IMR-90 (cell line): ENCODE measurements at regions not wholly inside any gene's neighbourhood (a gene's known extent, or its start where the extent isn't known, plus 50 kb on each side); places are given as distances from the start of the nearest gene placed in this dataset.
A peak's percentile ranks its signal among the peaks of the same experiment; 100 is the strongest.

Experiments
- ATAC-seq: fragments of 200-7000 bp; cut with Tn5 transposase; 2 replicates; pipeline ENCODE4 v1.9.1; 2020; ENCODE audit warnings: low read depth, mild to moderate bottlenecking, moderate library complexity
- BruUV-seq: library from RNA; stranded (reverse); fragments of 400-500 nt; replicated peaks from 2 replicates; lab custom pipeline; 2021; lab: Mats Ljungman, UMichigan
- CTCF ChIA-PET: fragments of 300-600 bp; formaldehyde crosslinking; extraction: SDS; loops from one replicate; lab custom pipeline; 2021; ENCODE audit warnings: antibody characterized with exemption; lab: Yijun Ruan, JAX
- POLR2A ChIA-PET: fragments of 300-600 bp; sonication (Branson Sonifier 250); formaldehyde crosslinking; loops from one replicate; lab custom pipeline; 2022; ENCODE audit warnings: antibody characterized with exemption; ENCODE audit not compliant: unreplicated experiment; lab: Charles Lee
- DNase-seq: peaks from one replicate; pipeline ENCODE4 v3.0.0; 2013
- H2AFZ ChIP-seq: replicated peaks from 2 replicates; pipeline ENCODE3; 2013; ENCODE audit warnings: low read length, mild to moderate bottlenecking; ENCODE audit not compliant: poor library complexity
- H2AK5ac ChIP-seq: 2 replicates; pipeline ENCODE4 v1.6.1; 2013; ENCODE audit warnings: low read depth, low read length, inconsistent platforms
- H2AK9ac ChIP-seq: replicated peaks from 2 replicates; pipeline ENCODE3; 2013; ENCODE audit warnings: mild to moderate bottlenecking, low read depth, low read length, moderate library complexity; ENCODE audit not compliant: poor library complexity
- H2BK120ac ChIP-seq: 2 replicates; pipeline ENCODE4 v1.6.1; 2013; ENCODE audit warnings: low read depth, low read length, inconsistent platforms
- H2BK15ac ChIP-seq: 3 replicates; pipeline ENCODE4 v1.6.1; 2013; ENCODE audit warnings: low read depth, low read length, inconsistent platforms
- H2BK20ac ChIP-seq: 2 replicates; pipeline ENCODE4 v1.6.1; 2013; ENCODE audit warnings: low read depth, mild to moderate bottlenecking, inconsistent platforms, low read length, moderate library complexity
- H2BK5ac ChIP-seq: 2 replicates; pipeline ENCODE4 v1.6.1; 2013; ENCODE audit warnings: mild to moderate bottlenecking, low read depth, low read length, inconsistent platforms; ENCODE audit not compliant: poor library complexity, severe bottlenecking
- H3K14ac ChIP-seq: replicated peaks from 2 replicates; pipeline ENCODE4 v1.6.1; 2013; ENCODE audit warnings: low read depth, low read length, inconsistent platforms
- H3K18ac ChIP-seq: 2 replicates; pipeline ENCODE4 v1.6.1; 2013; ENCODE audit warnings: low read depth, low read length, control low read depth
- H3K23ac ChIP-seq: 2 replicates; pipeline ENCODE4 v1.6.1; 2013; ENCODE audit warnings: low read depth, low read length, inconsistent platforms
- H3K27ac ChIP-seq: 2 replicates; pipeline ENCODE4 v1.5.1; 2013; ENCODE audit warnings: mild to moderate bottlenecking, control low read depth, low read length; ENCODE audit not compliant: insufficient read depth
- H3K27me3 ChIP-seq: 2 replicates; pipeline ENCODE4 v1.6.1; 2013; ENCODE audit warnings: low read length; ENCODE audit not compliant: control insufficient read depth, insufficient read depth
- H3K36me3 ChIP-seq: 2 replicates; pipeline ENCODE4 v1.6.1; 2013; ENCODE audit warnings: low read length, mixed read lengths; ENCODE audit not compliant: control insufficient read depth, insufficient read depth
- H3K4ac ChIP-seq: 2 replicates; pipeline ENCODE4 v1.6.1; 2013; ENCODE audit warnings: low read depth, low read length, inconsistent platforms
- H3K4me1 ChIP-seq: 2 replicates; pipeline ENCODE4 v1.6.1; 2013; ENCODE audit warnings: low read length, mixed read lengths; ENCODE audit not compliant: control insufficient read depth, insufficient read depth
- H3K4me2 ChIP-seq: 2 replicates; pipeline ENCODE4 v1.6.1; 2013; ENCODE audit warnings: low read depth, mild to moderate bottlenecking, control low read depth, low read length, moderate library complexity
- H3K4me3 ChIP-seq: 2 replicates; pipeline ENCODE4 v1.5.1; 2013; ENCODE audit warnings: low read depth, mild to moderate bottlenecking, control low read depth, low read length, moderate library complexity; ENCODE audit not compliant: insufficient read depth
- H3K56ac ChIP-seq: 2 replicates; pipeline ENCODE4 v1.6.1; 2013; ENCODE audit warnings: low read length, inconsistent platforms; ENCODE audit not compliant: insufficient read depth; ENCODE audit errors: extremely low read depth
- H3K79me1 ChIP-seq, 2 experiments: 2 replicates each; pipeline ENCODE4 v1.6.1; 2013; ENCODE audit warnings: low read length in 2 of 2, inconsistent platforms in 1 of 2, low read depth in 1 of 2
- H3K9ac ChIP-seq: 2 replicates; pipeline ENCODE4 v1.6.1; 2013; ENCODE audit warnings: low read depth, low read length, control low read depth
- H3K9me1 ChIP-seq: 2 replicates; pipeline ENCODE4 v1.6.1; 2013; ENCODE audit warnings: low read length, inconsistent platforms; ENCODE audit not compliant: insufficient read depth
- H3K9me3 ChIP-seq: 2 replicates; pipeline ENCODE4 v1.6.1; 2013; ENCODE audit warnings: low read length; ENCODE audit not compliant: control insufficient read depth, insufficient read depth
- H4K20me1 ChIP-seq: 2 replicates; pipeline ENCODE4 v1.6.1; 2013; ENCODE audit warnings: low read length, inconsistent platforms; ENCODE audit not compliant: insufficient read depth
- H4K5ac ChIP-seq: 2 replicates; pipeline ENCODE4 v1.6.1; 2013; ENCODE audit warnings: mild to moderate bottlenecking, low read depth, low read length, control low read depth
- H4K8ac ChIP-seq, 2 experiments: 2 replicates each; pipeline ENCODE4 v1.6.1; 2013; ENCODE audit warnings: low read depth in 2 of 2, low read length in 2 of 2, control low read depth in 1 of 2, inconsistent platforms in 1 of 2
- H4K91ac ChIP-seq: 2 replicates; pipeline ENCODE4 v1.6.1; 2013; ENCODE audit warnings: low read depth, low read length, inconsistent platforms; ENCODE audit not compliant: insufficient read depth
- CEBPB ChIP-seq: IDR thresholded peaks from 2 replicates; pipeline ENCODE4 v1.6.1; 2012; ENCODE audit warnings: low read depth, low read length, improper control_type of control experiment
- FOS ChIP-seq: fragments of 150-350 bp; IDR thresholded peaks from 2 replicates; pipeline ENCODE4 v1.6.1; 2016; ENCODE audit warnings: low read depth, low read length
- MAZ ChIP-seq: IDR thresholded peaks from 2 replicates; pipeline ENCODE4 v1.6.1; 2012; ENCODE audit warnings: low read depth, mild to moderate bottlenecking, low read length, improper control_type of control experiment, moderate library complexity, borderline replicate concordance
- RAD21 ChIP-seq: IDR thresholded peaks from 2 replicates; pipeline ENCODE4 v1.6.1; 2012; ENCODE audit warnings: low read length, improper control_type of control experiment
- dilution Hi-C: fragments of 300-500 bp; cut with HindIII; formaldehyde crosslinking; loops from one replicate; pipeline ENCODE4 v1.14.3; 2018; ENCODE audit warnings: low sequenced_read_pairs; ENCODE audit not compliant: unreplicated experiment
- in situ Hi-C: fragments of 300-500 bp; cut with MboI; formaldehyde crosslinking; loops from 3 replicates; pipeline ENCODE4 v1.14.3; 2019; ENCODE audit warnings: low sequenced_read_pairs, inconsistent platforms, mixed read lengths
- intact Hi-C: fragments of 100-400 bp; cut with micrococcal nuclease; formaldehyde crosslinking; loops from 2 replicates; pipeline ENCODE4 v1.10.0; 2022

DNA sequence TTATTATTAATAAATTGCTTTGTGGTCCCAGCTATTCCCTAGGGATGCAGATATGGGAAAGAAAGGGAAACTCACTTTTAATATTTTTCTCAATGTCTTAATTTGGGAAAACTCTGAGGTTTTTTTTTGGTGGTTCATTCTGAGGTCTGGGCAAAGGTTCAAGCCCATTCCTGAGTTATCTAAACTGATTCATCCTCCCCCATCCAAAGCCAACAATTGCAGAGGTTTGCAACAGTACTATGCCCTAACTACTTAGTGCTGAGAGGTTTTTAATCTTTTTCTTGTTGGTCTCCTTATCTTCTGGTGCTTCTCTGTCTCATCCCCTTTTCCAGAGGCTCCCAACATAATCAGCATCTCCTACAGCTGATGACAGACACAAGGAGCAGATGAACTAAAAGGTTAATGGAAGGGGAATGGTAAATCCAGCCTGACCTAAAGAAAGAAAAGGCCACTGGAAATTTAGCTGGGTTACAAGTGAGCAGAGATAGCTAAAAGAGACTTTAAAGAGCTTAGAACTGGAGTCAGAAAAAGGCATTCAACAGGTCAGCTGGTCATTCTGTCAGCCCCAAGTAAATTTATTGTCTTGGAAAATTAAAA, 390.4 kb downstream of the TGFB2 start:
- no peaks in the 10 kb centered on the region for H3K9me1 ChIP-seq
- POLR2A ChIA-PET: no interaction called here
- peak overlapping the region; percentile 82; the same call in 1 of the 2 replicates for H3K27ac ChIP-seq
- peak overlapping the region; percentile 85; the same call in 1 of the 2 replicates for H3K18ac ChIP-seq
- peak overlapping the region; percentile 71; the same call in 1 of the 2 replicates for H3K14ac ChIP-seq
- peak overlapping the region; percentile 33 for H3K23ac ChIP-seq
- dilution Hi-C loops (no loop called here), in situ Hi-C loops (no loop called here), intact Hi-C loops (no loop called here)
- no peaks in the 10 kb centered on the region for H3K9me3 ChIP-seq
- H2BK15ac ChIP-seq: 0 out of 3 replicates have a peak overlapping the region, but pooled peaks have one; percentile 22
- peak overlapping the region; percentile 20; the same call in 1 of the 2 replicates for H3K9ac ChIP-seq
- peak; percentile 88 for ATAC-seq
- peaks cover 5% of the 10 kb centered on the region; the same call in 1 of the 2 replicates for H3K4me1 ChIP-seq
- peak overlapping the region; percentile 43; the same call in 1 of the 2 replicates for H3K4me2 ChIP-seq
- no TSS peak for BruUV-seq
- CTCF ChIA-PET: interaction anchor here (0.6 kb wide), 2 partner anchors 11 to 261 kb away, joined by 3 to 4 read pairs; no protein-coding TSS in a partner anchor
- peak overlapping the region; percentile 91; the same call in 1 of the 2 replicates for H4K5ac ChIP-seq
- H3K27me3 ChIP-seq: no peaks in the 10 kb centered on the region
- DNase-seq: peak; percentile 90
- H3K79me1 ChIP-seq: no peaks in the 10 kb centered on the region
- H2AFZ ChIP-seq: no peak overlapping the region
- 0 out of 2 replicates have a peak overlapping the region, but pooled peaks have one; percentile 65 for H4K91ac ChIP-seq
- no peak overlapping the region for H2AK9ac ChIP-seq
- H2BK5ac ChIP-seq: peak overlapping the region; percentile 77
- peak overlapping the region in 1 of 2 experiments; percentile 79; a peak in 2 of 4 replicates for H4K8ac ChIP-seq
- no peak overlapping the region for H3K56ac ChIP-seq
- H2AK5ac ChIP-seq: no peak overlapping the region
- peak overlapping the region; percentile 59; the same call in 1 of the 2 replicates for H3K4ac ChIP-seq
- no peaks in the 10 kb centered on the region for H4K20me1 ChIP-seq
- TF ChIP-seq MAZ (no peak), CEBPB (peak; percentile 88), FOS (0 out of 2 replicates have a peak, but pooled peaks have one; percentile 9), RAD21 (peak; percentile 10; the same call in 1 of the 2 replicates)
- peak overlapping the region; percentile 82 for H2BK120ac ChIP-seq
- no peak overlapping the region for H3K4me3 ChIP-seq
- peak overlapping the region; percentile 92 for H2BK20ac ChIP-seq
- no peaks in the 10 kb centered on the region for H3K36me3 ChIP-seq
